HCEC 1CT (cell line): ENCODE measurements at regions not wholly inside any gene's neighbourhood (a gene's known extent, or its start where the extent isn't known, plus 50 kb on each side); places are given as distances from the start of the nearest gene placed in this dataset.
A peak's percentile ranks its signal among the peaks of the same experiment; 100 is the strongest.
"Not testable (repeated sequence)": the region's sequence is repeated elsewhere in the genome, so short reads cannot be mapped to it uniquely, and the experiment has no call there.

ENCODE experiments used
- DNase-seq: peaks from one replicate; pipeline ENCODE4 v3.0.0-alpha.2; 2017

GRCh38 chr7:16369855-16370254 lies 51.5 kb downstream of the CRPPA start:
- no peak for DNase-seq

- DNase-seq = not testable (repeated sequence)
These were observed 52.0 kb downstream of the CRPPA start for GRCh38 chr7:16369309-16369708.

- DNase-seq = no peak
These were observed 52.5 kb downstream of the CRPPA start for GRCh38 chr7:16368885-16369284.

- DNase-seq = no peak
These were observed 54.2 kb downstream of the CRPPA start for GRCh38 chr7:16367115-16367514.

GRCh38 chr7:16365952-16366351 lies 55.4 kb downstream of the CRPPA start:
- no peak for DNase-seq

- no peak for DNase-seq
These were observed 56.2 kb downstream of the CRPPA start for GRCh38 chr7:16365177-16365576.

- no peak for DNase-seq
These were observed 62.1 kb downstream of the CRPPA start for GRCh38 chr7:16359216-16359615.

GRCh38 chr7:16357921-16358320 lies 63.4 kb downstream of the CRPPA start:
- no peak for DNase-seq

- no peak for DNase-seq
These were observed 63.9 kb downstream of the CRPPA start for GRCh38 chr7:16357474-16357873.

- DNase-seq = peak; percentile 78
These were observed 64.9 kb downstream of the CRPPA start for GRCh38 chr7:16356301-16356958.

GRCh38 chr7:16354573-16354972 lies 66.8 kb downstream of the CRPPA start:
- DNase-seq = no peak

- no peak for DNase-seq
These were observed 68.1 kb downstream of the CRPPA start for GRCh38 chr7:16353226-16353625.

GRCh38 chr7:16350634-16351033 lies 70.7 kb downstream of the CRPPA start:
- no peak for DNase-seq

- DNase-seq = no peak
These were observed 73.1 kb downstream of the CRPPA start for GRCh38 chr7:16348251-16348650.

- DNase-seq = peak; percentile 15
These were observed 73.5 kb downstream of the CRPPA start for GRCh38 chr7:16347827-16348192.

- DNase-seq = peak; percentile 30
These were observed 74.1 kb downstream of the CRPPA start for GRCh38 chr7:16347066-16347826.

GRCh38 chr7:16345979-16346958 lies 75.1 kb downstream of the CRPPA start:
- DNase-seq = peak; percentile 87

GRCh38 chr7:16344927-16345326 lies 76.4 kb downstream of the CRPPA start:
- no peak for DNase-seq

GRCh38 chr7:16343612-16344011 lies 77.7 kb downstream of the CRPPA start:
- no peak for DNase-seq

GRCh38 chr7:16338065-16338464 lies 83.3 kb downstream of the CRPPA start:
- DNase-seq = no peak

GRCh38 chr7:16326106-16326505 lies 95.2 kb downstream of the CRPPA start:
- DNase-seq = no peak

- no peak for DNase-seq
These were observed 98.0 kb downstream of the CRPPA start for GRCh38 chr7:16323313-16323712.

GRCh38 chr7:16320099-16320660 lies 101.2 kb downstream of the CRPPA start:
- no peak for DNase-seq
